ENCODE measurements at regions not wholly inside any gene's neighbourhood (a gene's known extent, or its start where the extent isn't known, plus 50 kb on each side); places are given as distances from the start of the nearest gene placed in this dataset.

DNA sequence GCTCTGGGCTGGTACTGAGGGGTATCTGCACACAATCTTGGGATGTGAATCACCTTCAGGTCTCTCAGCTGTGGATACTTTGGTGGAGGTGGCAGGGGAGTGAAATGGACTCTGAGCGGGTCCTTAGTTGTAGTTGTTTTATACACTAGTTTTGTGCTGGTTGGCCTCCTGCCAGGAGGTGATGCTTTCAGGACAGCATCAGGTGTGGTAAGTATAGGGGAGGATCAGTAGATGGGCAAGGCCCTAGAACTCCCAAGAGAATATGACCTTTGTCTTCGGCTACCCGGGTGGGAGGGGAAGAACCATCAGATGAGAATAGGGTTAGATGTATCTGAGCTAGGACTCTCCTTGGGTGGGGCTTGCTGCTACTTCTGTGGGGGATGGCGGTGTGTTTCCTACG, 2284.3 kb upstream of the PCDH20 start:
- TF ChIP-seq, protein P1, sequence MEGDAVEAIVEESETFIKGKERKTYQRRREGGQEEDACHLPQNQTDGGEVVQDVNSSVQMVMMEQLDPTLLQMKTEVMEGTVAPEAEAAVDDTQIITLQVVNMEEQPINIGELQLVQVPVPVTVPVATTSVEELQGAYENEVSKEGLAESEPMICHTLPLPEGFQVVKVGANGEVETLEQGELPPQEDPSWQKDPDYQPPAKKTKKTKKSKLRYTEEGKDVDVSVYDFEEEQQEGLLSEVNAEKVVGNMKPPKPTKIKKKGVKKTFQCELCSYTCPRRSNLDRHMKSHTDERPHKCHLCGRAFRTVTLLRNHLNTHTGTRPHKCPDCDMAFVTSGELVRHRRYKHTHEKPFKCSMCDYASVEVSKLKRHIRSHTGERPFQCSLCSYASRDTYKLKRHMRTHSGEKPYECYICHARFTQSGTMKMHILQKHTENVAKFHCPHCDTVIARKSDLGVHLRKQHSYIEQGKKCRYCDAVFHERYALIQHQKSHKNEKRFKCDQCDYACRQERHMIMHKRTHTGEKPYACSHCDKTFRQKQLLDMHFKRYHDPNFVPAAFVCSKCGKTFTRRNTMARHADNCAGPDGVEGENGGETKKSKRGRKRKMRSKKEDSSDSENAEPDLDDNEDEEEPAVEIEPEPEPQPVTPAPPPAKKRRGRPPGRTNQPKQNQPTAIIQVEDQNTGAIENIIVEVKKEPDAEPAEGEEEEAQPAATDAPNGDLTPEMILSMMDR (IDR thresholded peaks at IDR 0.05; ENCODE audit: insufficient read depth, low read length, poor library complexity, severe bottlenecking) = no peak
- TF ChIP-seq EZH2phosphoT487 (conservative IDR thresholded peaks at IDR 0.05; ENCODE audit: low read length) = no peak

All from SU-DHL-6 (cell line).